Calu3 (cell line): ENCODE measurements at regions not wholly inside any gene's neighbourhood (a gene's known extent, or its start where the extent isn't known, plus 50 kb on each side); places are given as distances from the start of the nearest gene placed in this dataset.

Source experiments
- BruUV-seq: library from RNA; stranded (reverse); fragments of 400-500 nt; replicated peaks from 2 replicates; lab custom pipeline; 2021; lab: Mats Ljungman, UMichigan
- CTCF ChIA-PET: fragments of 300-600 bp; sonication (Branson Sonifier 250); formaldehyde crosslinking; loops from one replicate; lab custom pipeline; 2022; ENCODE audit warnings: antibody characterized with exemption; lab: Charles Lee
- DNase-seq: peaks from one replicate; pipeline ENCODE4 v3.0.0; 2022
- H3K27ac Mint-ChIP-seq: one replicate; pipeline ENCODE4 v1.8.0; 2022; ENCODE audit warnings: mixed read lengths; ENCODE audit not compliant: unreplicated experiment
- H3K27me3 Mint-ChIP-seq: one replicate; pipeline ENCODE4 v1.8.0; 2022; ENCODE audit warnings: mixed read lengths; ENCODE audit not compliant: unreplicated experiment
- H3K36me3 Mint-ChIP-seq: one replicate; pipeline ENCODE4 v1.8.0; 2022; ENCODE audit warnings: mild to moderate bottlenecking, moderate library complexity, mixed read lengths; ENCODE audit not compliant: insufficient read depth, unreplicated experiment
- H3K4me1 Mint-ChIP-seq: one replicate; pipeline ENCODE4 v1.8.0; 2022; ENCODE audit warnings: mild to moderate bottlenecking, low read depth, mixed read lengths; ENCODE audit not compliant: unreplicated experiment
- H3K4me3 Mint-ChIP-seq: one replicate; pipeline ENCODE4 v1.8.0; 2022; ENCODE audit warnings: mild to moderate bottlenecking, low read depth, moderate library complexity, mixed read lengths; ENCODE audit not compliant: unreplicated experiment
- H3K9me3 Mint-ChIP-seq: one replicate; pipeline ENCODE4 v1.8.0; 2022; ENCODE audit warnings: low read depth, mixed read lengths; ENCODE audit not compliant: unreplicated experiment
- intact Hi-C: fragments of 100-400 bp; cut with micrococcal nuclease; formaldehyde crosslinking; loops from one replicate; pipeline ENCODE4 v1.10.0; 2022; ENCODE audit not compliant: unreplicated experiment
- TF ChIP-seq, protein P1 (sequence below): fragments of 200-600 bp; IDR thresholded peaks from one replicate; pipeline ENCODE4 v1.8.0; 2022; ENCODE audit warnings: antibody characterized with exemption; ENCODE audit not compliant: unreplicated experiment

DNA sequence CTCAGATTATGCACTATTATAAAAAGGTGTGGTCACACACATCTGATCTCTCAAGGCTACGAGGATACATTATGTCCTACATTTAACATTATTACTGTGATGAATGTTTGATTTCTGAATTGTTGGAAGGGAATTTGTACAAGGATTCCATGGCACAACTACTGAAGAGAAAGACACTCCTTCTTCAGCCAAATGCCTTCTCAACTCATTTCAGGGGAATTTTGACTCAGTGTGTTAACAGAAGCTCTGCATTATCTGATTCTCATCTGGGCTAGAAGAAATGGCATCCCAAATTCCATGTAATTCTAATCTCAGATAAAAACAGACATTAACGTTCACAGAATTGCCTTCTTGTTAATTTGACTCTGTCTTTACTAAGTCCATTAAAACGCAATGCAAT, 477.7 kb downstream of the PDGFC start:
- Mint-ChIP-seq H3K9me3 (no peaks in the 10 kb centered on the region), H3K4me1 (peaks cover 13% of the 10 kb centered on the region), H3K27ac (no peak overlapping the region), H3K36me3 (no peaks in the 10 kb centered on the region), H3K27me3 (no peaks in the 10 kb centered on the region), H3K4me3 (no peak overlapping the region)
- CTCF ChIA-PET, result no interaction called here
- no peak for DNase-seq
- TF ChIP-seq, protein P1, sequence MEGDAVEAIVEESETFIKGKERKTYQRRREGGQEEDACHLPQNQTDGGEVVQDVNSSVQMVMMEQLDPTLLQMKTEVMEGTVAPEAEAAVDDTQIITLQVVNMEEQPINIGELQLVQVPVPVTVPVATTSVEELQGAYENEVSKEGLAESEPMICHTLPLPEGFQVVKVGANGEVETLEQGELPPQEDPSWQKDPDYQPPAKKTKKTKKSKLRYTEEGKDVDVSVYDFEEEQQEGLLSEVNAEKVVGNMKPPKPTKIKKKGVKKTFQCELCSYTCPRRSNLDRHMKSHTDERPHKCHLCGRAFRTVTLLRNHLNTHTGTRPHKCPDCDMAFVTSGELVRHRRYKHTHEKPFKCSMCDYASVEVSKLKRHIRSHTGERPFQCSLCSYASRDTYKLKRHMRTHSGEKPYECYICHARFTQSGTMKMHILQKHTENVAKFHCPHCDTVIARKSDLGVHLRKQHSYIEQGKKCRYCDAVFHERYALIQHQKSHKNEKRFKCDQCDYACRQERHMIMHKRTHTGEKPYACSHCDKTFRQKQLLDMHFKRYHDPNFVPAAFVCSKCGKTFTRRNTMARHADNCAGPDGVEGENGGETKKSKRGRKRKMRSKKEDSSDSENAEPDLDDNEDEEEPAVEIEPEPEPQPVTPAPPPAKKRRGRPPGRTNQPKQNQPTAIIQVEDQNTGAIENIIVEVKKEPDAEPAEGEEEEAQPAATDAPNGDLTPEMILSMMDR, result no peak
- intact Hi-C loops, result no loop called here
- no TSS peak for BruUV-seq

DNA sequence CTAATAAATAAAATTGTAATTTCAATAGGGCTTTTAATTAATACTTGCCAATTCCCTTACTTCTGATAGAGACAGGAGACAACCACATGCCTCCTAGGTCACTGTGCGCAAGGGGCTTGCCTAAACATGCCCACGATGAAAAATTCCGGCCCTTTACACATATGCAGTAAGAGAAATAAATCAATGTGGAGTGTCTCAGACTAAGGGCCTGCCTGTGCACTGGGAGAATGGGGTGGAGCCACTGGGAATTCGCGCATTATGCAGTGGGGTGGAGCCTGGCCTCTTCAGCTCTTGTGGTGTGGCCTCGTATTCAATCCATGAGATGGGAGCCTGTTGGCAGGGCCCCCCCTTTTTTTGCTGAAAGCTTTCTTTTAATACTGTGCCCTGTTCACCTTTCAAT, 484.5 kb downstream of the PDGFC start:
- H3K9me3 Mint-ChIP-seq, result no peaks in the 10 kb centered on the region
- no peaks in the 10 kb centered on the region for H3K36me3 Mint-ChIP-seq
- TF ChIP-seq, protein P1, result no peak
- BruUV-seq, result no TSS peak
- no peak for DNase-seq
- no peaks in the 10 kb centered on the region for H3K4me1 Mint-ChIP-seq
- CTCF ChIA-PET, result no interaction called here
- intact Hi-C loops, result no loop called here
- H3K4me3 Mint-ChIP-seq, result no peak overlapping the region
- H3K27ac Mint-ChIP-seq, result no peak overlapping the region
- H3K27me3 Mint-ChIP-seq, result no peaks in the 10 kb centered on the region

DNA sequence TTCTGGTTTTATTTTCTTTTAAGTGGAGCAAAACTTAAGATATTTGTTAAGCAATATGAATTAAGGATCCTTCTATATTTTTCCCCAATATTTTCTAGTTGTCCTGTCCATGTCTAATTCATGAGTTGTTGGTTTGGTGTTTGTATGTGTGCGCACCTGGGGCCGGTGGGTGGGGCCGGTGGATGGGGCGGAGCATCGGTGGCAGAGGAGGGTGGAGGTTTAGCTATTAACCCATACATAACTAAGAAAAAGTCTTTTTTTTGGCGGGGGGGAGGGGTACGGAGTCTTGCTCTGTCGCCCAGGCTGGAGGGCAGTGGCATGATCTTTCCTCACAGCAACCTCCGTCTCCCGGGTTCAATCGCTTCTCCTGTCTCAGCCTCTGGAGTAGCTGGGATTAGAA, 489.8 kb downstream of the PDGFC start:
- Mint-ChIP-seq H3K27ac (no peak overlapping the region), H3K4me1 (peaks cover 2% of the 10 kb centered on the region), H3K4me3 (no peak overlapping the region), H3K27me3 (no peaks in the 10 kb centered on the region), H3K36me3 (no peaks in the 10 kb centered on the region), H3K9me3 (no peaks in the 10 kb centered on the region)
- intact Hi-C loops, result no loop called here
- BruUV-seq, result no TSS peak
- DNase-seq, result no peak
- CTCF ChIA-PET, result no interaction called here
- TF ChIP-seq, protein P1, result no peak

DNA sequence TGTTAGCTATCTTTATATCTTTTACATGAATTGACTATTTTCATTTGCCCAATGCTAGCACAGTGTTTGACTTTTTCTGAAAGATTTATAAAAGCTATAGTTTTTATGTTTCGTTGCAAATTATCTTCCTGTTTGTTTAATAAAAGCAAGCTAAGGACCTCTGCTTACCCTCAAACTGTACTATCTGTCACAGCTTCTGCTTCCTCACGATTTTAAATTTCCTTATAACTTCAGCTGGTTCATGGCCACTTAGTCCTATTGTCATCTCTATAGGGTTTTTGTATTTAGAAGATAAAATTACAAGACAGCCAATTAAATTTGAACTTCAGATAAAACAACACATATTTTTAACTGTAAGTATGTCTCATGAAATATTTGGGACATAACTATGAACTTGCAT, 494.0 kb downstream of the PDGFC start:
- DNase-seq, result no peak
- TF ChIP-seq, protein P1, result no peak
- CTCF ChIA-PET, result no interaction called here
- intact Hi-C loops, result loop anchor here (10.0 kb wide), 2 partner anchors 183 to 297 kb away; no protein-coding TSS in a partner anchor
- Mint-ChIP-seq H3K4me3 (no peak overlapping the region), H3K9me3 (no peaks in the 10 kb centered on the region), H3K36me3 (no peaks in the 10 kb centered on the region), H3K27me3 (no peaks in the 10 kb centered on the region), H3K4me1 (peaks cover 11% of the 10 kb centered on the region), H3K27ac (no peak overlapping the region)
- no TSS peak for BruUV-seq
